RPMI7951 (cell line): ENCODE measurements at regions not wholly inside any gene's neighbourhood (a gene's known extent, or its start where the extent isn't known, plus 50 kb on each side); places are given as distances from the start of the nearest gene placed in this dataset.

Source experiments
- DNase-seq: peaks from one replicate; pipeline ENCODE4 v3.0.0-alpha.2; 2012; ENCODE audit warnings: low read depth

GRCh38 chr9:89793124-89793495 lies 188.3 kb downstream of the GADD45G start:
- DNase-seq, result no peak

DNA sequence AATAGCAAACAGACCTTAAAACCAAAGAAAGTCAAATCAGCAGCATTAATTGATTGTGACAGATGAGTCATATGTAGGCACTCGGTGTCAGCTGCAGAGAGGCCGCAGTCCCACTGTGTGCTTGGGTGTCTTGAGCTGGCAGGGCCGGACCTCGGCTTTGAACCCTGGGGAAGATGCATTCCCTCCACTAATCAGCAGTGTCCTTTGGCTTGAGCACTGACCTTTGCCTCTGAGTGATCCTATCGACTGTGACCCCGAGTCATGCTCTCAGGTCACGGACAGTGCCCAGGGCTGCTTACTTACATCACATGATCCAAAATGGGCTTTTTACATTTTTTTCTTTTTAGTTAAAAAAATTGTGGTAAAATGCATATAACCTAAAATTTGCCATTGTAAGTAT lies 188.7 kb downstream of the GADD45G start:
- DNase-seq, result no peak

GRCh38 chr9:89794918-89795317 lies 190.1 kb downstream of the GADD45G start:
- no peak for DNase-seq

GRCh38 chr9:89795538-89796195 lies 190.9 kb downstream of the GADD45G start:
- DNase-seq, result no peak

DNA sequence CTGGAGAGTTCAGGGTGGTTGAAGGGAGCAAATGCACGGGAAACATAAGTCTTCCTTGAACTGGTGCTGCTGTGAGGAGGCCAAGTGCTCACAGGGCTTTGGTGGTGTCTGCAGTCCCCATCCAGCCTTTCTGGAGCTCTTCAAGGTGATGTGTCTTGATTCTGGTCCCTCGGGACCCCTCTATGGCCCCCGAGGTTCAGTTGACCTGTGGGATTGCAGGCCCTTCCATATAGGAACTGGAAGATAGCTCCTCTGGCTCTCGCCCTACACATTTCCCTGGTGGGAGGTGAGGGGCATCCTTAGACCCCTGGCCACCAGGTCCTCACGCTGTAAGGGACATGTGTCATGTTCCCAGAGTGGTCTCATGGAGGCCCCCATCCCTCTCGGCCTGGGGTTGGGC lies 191.8 kb downstream of the GADD45G start:
- no peak for DNase-seq

DNA sequence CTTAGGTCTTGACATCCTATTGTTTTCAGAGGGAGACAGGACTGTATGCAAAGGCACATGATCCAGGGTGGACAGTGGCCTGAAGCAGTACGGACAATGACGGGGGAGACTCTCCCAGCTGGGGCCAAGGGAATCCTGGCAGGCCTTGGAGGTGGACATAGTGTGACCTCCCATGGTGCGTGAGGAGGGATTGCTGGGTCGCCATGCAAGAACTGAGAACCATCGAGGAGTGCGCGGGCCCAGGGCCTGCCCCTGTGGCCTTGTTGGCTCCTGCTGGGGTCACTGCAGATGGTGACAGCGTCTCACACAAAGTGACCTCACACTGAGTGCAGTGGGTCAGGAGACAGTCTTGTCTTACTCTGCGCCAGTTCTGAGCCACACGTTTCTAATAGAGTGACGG lies 192.4 kb downstream of the GADD45G start:
- no peak for DNase-seq

DNA sequence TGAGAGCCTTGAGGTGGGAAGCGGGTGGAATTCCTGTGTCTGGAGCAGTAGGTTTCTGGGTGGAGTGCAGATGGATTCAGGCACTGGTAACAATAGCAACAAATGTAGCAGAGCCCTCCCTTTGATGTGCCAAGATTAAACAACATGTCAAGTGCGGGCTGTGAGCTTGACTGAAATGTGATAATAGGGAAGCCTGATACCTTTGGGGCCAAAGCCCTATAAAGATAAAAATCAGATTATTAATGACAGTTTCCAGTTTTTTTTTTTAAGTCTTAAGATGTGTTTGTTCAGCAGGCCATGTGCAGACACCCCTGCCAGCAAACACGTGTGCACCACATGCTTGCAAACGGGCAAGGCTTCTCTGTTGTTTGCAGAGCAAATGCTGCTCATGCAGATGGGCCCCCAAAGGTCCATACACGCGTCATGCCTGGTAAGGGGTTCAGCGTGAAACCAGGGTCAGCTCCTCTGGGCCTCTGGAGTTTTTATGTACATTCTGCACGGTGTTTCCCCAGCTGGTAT lies 193.2 kb downstream of the GADD45G start:
- DNase-seq, result no peak

DNA sequence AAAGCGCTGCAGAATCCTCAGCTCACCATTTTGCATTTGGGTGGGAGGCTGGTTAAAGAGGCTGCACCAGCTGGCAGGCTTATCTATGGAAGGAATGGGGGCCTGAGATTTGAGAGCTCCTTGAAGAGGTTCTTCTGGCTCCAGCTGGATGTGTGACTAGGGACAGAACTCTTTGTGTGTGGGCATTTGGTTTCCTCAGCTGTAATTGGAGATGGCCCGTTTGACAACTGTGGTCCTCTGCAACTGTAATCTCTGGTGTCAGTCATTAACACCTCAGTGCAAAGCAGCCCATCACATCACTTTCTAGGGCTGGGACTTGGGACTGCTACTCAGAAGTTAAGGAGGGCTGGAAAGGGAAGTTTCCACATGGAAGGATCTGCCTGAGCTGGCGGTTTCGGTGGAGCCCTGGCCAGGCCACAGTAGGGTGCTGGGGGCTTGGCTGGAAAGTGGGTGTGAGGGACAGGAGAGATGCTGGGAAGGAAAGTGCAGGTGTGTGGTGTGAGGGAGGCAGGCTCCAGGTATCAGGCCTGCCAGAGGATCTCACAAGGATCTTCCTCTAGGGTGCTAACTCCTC lies 193.8 kb downstream of the GADD45G start:
- no peak for DNase-seq

DNA sequence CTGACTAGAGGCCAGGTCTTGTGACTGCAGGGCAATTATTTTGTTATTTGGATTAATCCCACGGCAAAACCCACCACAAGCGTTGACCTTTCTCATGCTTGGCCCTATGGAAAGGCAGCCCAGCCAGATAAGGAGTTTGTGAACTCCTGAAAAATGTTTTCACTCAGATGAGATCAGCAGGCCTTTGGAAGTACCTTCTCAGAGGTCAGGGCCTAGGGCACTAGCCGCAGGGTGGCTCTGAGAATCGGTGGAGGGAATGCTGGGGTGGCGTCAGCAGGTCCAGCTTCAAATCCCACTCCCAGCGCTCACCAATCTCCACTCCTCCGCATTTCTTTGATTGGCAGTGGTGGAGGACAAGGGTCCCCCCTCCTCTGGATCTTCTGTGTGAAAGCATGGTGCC lies 194.4 kb downstream of the GADD45G start:
- no peak for DNase-seq

DNA sequence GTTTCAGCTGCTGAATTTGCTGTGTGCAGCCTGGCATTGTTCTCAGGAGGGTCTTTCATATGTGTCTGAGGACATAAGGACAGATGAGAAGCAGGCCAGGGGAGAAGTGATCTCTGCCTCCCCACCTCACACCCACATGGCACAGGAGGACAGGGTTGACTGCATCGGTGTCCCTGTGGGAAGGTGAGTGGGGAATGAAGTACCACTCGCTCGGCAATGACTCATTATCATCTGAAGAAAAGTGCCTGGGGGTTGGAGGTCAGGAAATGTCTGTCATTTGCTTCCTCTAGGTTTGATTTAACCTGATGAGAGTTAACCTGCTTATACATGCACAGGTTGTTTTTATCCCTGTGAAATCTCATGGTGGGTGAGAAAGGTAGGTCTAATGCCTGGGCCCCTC lies 195.0 kb downstream of the GADD45G start:
- DNase-seq, result no peak

DNA sequence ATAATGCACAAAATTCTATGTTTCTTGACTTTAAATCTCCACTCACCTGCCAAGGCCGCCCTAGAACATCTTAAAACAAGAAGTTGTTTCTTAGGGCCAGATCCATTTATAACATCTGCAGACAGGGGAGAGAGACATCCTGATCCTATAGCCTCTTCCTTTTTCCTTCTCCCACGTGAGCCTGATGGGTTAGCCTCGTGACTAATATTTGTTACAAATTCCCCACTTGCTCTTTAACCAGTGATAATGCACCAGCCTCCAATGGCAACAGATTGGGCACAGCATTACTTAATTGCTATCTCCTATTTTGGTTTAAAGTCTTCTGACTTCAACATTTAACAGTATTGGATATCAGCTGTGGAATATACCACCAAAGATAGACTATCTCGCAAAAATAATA lies 196.5 kb downstream of the GADD45G start:
- DNase-seq, result no peak

- no peak for DNase-seq
Measured at GRCh38 chr9:89801742-89802670, 197.2 kb downstream of the GADD45G start.

GRCh38 chr9:89802781-89803355 lies 198.1 kb downstream of the GADD45G start:
- no peak for DNase-seq

DNA sequence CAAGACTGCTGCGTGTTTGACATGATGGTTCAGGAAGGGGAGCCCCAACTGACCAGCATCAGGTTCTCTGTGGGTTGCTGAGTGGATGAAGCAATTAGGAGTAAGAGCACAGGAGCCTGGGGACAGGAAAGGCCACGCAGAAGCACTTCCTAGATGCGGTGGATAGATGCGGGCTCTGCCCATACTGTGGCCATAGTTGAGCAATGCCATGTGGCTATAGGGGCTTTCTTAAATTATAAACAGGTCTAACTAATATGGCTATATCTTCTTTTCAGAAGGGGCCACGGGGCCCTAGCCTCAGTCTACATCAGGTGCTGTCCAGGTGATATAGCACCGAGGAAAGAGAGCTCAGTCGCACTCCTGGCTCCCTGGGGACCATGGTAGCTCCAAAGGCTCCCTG lies 198.6 kb downstream of the GADD45G start:
- DNase-seq, result no peak

- no peak for DNase-seq
Measured at GRCh38 chr9:89804766-89805531, 200.1 kb downstream of the GADD45G start.

GRCh38 chr9:89805571-89806292 lies 200.9 kb downstream of the GADD45G start:
- no peak for DNase-seq

DNA sequence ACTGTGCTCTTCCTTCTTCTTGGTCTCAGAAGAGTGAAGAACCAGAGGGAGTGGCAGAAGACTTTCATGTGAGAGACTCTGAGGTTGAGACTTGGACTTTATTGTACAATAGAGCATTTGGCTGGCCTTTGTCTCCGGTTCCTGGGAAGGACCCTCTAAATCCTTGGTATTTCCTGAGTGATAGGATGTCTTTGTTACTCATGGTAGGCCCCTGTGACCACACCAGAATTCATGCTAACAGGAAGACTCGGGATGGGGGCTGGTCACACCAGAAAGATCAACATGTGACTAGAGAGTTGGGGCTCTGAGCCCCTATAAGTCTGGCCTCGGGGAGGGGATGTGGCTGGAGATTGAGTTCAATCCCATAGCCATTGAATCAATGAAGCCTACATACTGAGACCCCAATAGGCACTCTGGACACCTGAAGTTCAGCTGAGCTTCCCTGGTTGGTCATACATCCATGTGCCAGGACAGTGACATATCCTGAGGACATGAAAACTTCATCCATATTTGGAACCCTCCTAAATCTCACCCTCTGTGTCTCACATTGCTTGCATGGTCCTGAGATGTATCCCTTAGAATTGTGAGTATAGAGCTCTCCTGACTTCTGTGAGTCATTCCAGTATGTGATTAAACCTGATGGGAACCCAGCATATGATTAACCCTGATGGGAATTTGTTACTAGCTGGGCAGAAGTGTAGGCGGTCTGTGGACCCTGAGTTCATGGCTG lies 201.7 kb downstream of the GADD45G start:
- no peak for DNase-seq

DNA sequence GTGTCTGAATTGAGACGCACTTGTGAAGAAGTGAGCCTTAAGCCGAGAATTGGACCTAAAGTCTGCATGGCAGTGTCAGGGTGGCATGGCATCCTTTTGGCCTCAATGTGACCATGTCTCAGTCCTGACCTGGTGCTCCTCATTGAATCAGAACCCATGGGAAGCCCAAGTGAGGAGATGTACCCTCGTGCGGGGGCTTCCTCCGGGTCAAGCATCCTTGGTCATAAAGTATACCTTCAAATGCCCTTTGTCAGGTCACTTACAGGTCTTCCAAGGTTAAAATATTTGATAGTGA lies 202.2 kb downstream of the GADD45G start:
- DNase-seq, result no peak

DNA sequence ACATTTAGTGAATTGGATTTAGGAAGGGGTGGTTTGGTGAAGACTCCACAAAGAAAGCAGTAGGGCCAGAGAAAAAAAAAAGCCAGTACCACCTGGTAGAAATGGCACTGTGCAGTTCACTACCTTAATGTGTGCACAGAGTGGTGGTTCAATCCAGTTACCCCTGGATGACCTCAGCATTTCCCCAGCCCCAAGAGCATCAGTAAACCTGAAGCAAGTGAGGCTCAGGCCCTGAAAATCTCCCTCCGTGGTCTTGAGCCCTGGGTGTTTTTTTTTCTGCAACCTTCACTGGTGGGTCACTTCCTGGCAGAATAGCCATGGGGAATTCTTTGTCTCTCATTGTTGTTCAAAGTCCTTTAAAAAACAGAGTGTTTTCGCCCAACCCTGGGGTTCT lies 202.9 kb downstream of the GADD45G start:
- no peak for DNase-seq

DNA sequence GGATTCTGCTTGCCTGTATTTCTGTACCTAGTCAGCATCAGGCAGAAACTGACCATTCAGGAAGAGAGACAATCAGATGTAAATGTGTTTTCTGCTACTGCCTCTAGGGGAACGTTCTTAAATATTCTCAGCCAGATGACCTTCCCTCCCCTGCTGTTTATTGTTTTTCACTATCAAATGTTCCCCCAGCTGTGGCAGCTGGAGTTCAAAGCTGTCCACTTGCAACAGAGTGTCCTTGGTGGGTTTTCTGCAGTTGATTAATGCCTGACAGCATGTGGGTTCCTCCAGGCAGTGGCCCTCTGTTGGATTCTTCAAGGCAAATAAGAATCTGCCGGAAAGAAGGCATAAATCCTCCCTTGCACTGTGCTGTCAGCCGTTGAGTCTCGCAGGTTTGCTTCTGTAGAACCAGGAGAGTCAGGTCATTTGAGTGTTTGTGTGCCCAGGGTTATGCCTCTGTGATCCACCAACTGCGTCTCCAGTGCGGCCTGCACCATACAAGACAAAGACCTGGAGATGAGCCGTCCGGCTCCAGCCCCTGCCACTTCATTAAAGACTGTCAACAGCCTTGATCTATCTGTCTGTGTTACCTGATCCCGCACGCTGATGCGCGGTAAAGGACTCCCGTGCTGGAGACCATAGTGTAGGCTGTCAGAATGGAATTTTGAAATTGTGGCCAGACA lies 203.4 kb downstream of the GADD45G start:
- DNase-seq, result no peak
